AG04450 (cell line): ENCODE measurements at regions not wholly inside any gene's neighbourhood (a gene's known extent, or its start where the extent isn't known, plus 50 kb on each side); places are given as distances from the start of the nearest gene placed in this dataset.

Experiments used
- CTCF ChIA-PET: fragments of 300-600, 350-600 bp; formaldehyde crosslinking; extraction: SDS; loops from one replicate; lab custom pipeline; 2022; ENCODE audit warnings: antibody characterized with exemption, inconsistent platforms; lab: Charles Lee
- POLR2A ChIA-PET: fragments of 350-600 bp; formaldehyde crosslinking; extraction: SDS; loops from one replicate; lab custom pipeline; 2021; ENCODE audit warnings: antibody characterized with exemption, inconsistent platforms; lab: Yijun Ruan, JAX
- DNase-seq: peaks from one replicate; pipeline ENCODE4 v3.0.0-alpha.2; 2011; ENCODE audit warnings: low read depth, low spot score
- H3K27ac ChIP-seq: one replicate; pipeline ENCODE4 v1.5.1; 2012; ENCODE audit warnings: low read depth, low read length, control low read depth
- H3K27me3 ChIP-seq: one replicate; pipeline ENCODE4 v1.6.0; 2012; ENCODE audit warnings: low read length; ENCODE audit not compliant: control insufficient read depth, insufficient read depth
- H3K4me3 ChIP-seq: 2 replicates; pipeline ENCODE4 v1.5.1; 2011; ENCODE audit warnings: mild to moderate bottlenecking, low read depth, low read length, control low read depth
- H3K9me3 ChIP-seq: 2 replicates; pipeline ENCODE4 v1.5.1; 2012; ENCODE audit warnings: low read length; ENCODE audit not compliant: control insufficient read depth, insufficient read depth
- TF ChIP-seq, protein P1 (sequence below): IDR thresholded peaks from 2 replicates; pipeline ENCODE4 v1.5.1; 2011; ENCODE audit warnings: low read depth, low read length, control low read depth, inconsistent platforms

DNA sequence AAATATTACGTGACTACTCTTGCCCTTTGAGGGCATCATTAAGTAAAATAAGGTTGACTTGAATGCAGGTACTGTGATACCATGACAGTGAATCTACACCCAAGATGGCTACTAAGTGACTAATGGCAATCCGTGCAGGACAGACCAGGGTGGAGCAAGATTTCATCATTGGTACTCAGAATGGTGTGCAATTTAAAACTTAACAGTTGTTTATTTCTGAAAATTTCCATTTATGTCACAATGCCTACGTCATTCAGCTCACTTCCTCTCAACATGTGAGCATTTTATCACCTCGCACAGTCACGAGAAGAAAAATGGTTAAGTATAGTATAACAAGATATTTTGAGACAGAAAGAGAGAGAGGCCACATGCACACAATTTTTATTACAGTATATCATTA is 50.3 kb upstream of the MET start:
- H3K4me3 ChIP-seq: no peak overlapping the region
- H3K9me3 ChIP-seq: 0 out of 2 replicates have a peak, but pooled peaks cover 4% of the 10 kb centered on the region
- H3K27me3 ChIP-seq: peaks cover 11% of the 10 kb centered on the region
- CTCF ChIA-PET: interaction anchor here (0.6 kb wide), 1 partner anchor 380 kb away, joined by 5 read pairs; no protein-coding TSS in a partner anchor
- POLR2A ChIA-PET: no interaction called here
- no peak overlapping the region for H3K27ac ChIP-seq
- TF ChIP-seq, protein P1, sequence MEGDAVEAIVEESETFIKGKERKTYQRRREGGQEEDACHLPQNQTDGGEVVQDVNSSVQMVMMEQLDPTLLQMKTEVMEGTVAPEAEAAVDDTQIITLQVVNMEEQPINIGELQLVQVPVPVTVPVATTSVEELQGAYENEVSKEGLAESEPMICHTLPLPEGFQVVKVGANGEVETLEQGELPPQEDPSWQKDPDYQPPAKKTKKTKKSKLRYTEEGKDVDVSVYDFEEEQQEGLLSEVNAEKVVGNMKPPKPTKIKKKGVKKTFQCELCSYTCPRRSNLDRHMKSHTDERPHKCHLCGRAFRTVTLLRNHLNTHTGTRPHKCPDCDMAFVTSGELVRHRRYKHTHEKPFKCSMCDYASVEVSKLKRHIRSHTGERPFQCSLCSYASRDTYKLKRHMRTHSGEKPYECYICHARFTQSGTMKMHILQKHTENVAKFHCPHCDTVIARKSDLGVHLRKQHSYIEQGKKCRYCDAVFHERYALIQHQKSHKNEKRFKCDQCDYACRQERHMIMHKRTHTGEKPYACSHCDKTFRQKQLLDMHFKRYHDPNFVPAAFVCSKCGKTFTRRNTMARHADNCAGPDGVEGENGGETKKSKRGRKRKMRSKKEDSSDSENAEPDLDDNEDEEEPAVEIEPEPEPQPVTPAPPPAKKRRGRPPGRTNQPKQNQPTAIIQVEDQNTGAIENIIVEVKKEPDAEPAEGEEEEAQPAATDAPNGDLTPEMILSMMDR: no peak
- DNase-seq: no peak
